ENCODE measurements at regions not wholly inside any gene's neighbourhood (a gene's known extent, or its start where the extent isn't known, plus 50 kb on each side); places are given as distances from the start of the nearest gene placed in this dataset.

DNA sequence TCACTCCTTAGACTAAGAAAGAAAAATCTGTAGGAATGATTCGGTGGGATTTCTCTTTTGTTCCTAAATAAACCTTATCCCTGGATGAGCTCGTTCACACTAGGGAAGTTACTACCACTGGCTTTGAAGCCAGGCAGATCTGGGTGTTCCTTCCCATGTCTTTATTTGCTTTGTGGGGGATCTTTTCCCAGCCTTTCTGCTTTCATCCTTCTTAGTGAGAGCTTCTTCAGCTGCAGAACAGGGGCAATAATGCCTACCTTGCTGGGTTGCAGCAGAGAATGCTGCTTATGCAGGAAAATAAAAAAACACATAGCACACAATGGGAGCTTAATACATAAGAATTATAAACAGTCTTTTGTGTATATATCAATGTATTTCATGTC lies 292.1 kb downstream of the SOX11 start:
- intact Hi-C loops (cut with DNase I) = no loop called here
- WGBS, 2 donors = 52 to 53% methylated on average over 2 of the region's 2 CpGs
- TF ChIP-seq POLR2A (IDR thresholded peaks at IDR 0.05) = no peak
- TF ChIP-seq, protein P1, sequence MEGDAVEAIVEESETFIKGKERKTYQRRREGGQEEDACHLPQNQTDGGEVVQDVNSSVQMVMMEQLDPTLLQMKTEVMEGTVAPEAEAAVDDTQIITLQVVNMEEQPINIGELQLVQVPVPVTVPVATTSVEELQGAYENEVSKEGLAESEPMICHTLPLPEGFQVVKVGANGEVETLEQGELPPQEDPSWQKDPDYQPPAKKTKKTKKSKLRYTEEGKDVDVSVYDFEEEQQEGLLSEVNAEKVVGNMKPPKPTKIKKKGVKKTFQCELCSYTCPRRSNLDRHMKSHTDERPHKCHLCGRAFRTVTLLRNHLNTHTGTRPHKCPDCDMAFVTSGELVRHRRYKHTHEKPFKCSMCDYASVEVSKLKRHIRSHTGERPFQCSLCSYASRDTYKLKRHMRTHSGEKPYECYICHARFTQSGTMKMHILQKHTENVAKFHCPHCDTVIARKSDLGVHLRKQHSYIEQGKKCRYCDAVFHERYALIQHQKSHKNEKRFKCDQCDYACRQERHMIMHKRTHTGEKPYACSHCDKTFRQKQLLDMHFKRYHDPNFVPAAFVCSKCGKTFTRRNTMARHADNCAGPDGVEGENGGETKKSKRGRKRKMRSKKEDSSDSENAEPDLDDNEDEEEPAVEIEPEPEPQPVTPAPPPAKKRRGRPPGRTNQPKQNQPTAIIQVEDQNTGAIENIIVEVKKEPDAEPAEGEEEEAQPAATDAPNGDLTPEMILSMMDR (IDR thresholded peaks at IDR 0.05) = no peak
- Histone ChIP-seq H3K27me3 (peaks cover 0 to 17% (median 0%) of the 10 kb centered on the region in 4 donors), H3K4me3 (no peak overlapping the region), H3K9me3 (peaks cover 0 to 6% (median 0%) of the 10 kb centered on the region in 3 donors), H3K4me1 (no peaks in the 10 kb centered on the region), H3K27ac (no peak overlapping the region), H3K36me3 (no peaks in the 10 kb centered on the region)
- DNase-seq = no peak

DNA sequence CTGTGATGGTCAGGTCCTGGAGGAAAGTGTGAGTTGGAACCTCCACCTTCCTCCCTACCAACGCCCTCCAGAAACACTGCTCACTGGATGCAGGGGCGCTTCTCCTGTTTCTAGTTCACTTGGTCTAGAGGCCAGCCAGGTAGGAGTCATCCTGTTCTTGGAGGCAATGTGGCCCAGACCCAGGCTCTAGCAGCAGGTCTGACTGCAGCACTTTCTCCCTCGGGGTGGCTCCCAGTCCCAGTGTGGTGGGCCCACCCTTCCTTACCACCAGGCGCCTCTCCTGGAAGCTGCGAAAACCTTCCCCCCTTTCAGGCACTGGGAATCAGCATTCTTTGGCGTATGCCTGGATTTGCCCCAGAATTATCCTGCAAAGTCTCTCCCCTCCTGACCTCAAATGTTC lies 292.8 kb downstream of the SOX11 start:
- Histone ChIP-seq H3K27ac (no peak overlapping the region), H3K4me3 (no peak overlapping the region), H3K9me3 (peaks cover 0 to 6% (median 0%) of the 10 kb centered on the region in 3 donors), H3K27me3 (peaks cover 0 to 17% (median 0%) of the 10 kb centered on the region in 4 donors), H3K4me1 (no peaks in the 10 kb centered on the region), H3K36me3 (no peaks in the 10 kb centered on the region)
- WGBS, 2 donors = 63 to 81% methylated on average over 4 to 5 of the region's 6 CpGs
- DNase-seq = no peak
- intact Hi-C loops (cut with DNase I) = no loop called here
- TF ChIP-seq, protein P1 (IDR thresholded peaks at IDR 0.05) = no peak
- TF ChIP-seq POLR2A (IDR thresholded peaks at IDR 0.05) = no peak

DNA sequence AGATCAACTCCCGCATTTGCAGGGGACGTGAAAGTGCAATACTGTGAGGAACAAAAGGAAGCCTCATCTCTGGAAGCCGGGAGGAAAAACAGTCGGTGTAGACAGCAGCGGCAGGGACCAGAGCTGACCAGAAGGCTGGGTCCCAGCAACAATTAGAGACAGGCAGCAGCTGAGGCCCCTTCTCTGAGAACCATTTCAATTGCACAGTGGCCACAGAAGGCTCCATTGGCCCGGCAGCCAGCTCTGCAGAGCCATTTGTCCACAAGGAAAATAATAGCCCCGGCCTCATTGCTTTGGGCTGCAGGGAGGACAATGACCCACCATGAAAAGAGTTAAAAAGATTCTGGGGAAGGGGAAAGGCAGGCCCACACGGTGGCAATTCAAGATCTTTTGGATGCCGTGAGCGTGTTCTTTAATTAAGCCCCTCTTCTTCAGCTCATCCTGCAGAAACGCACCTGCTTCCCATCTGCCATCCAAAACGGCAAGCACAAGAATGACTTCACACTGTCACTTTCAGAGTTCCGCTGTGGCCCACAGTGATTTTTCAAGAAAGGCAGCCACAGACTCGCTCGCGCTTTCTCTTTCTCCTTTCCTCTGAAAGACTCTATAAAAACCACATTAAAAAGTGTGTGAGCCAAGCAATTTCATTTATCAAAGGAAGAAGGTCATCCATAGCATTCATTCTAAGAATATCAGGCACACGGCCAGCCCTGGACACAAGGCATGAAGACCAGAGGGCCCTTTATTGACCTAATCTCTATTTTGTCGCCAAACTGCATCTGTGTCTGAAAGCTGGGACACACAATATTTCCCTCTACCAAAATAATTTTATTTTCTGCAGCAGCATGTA lies 293.6 kb downstream of the SOX11 start:
- no peak for TF ChIP-seq POLR2A (IDR thresholded peaks at IDR 0.05)
- TF ChIP-seq, protein P1 (IDR thresholded peaks at IDR 0.05) = no peak

DNA sequence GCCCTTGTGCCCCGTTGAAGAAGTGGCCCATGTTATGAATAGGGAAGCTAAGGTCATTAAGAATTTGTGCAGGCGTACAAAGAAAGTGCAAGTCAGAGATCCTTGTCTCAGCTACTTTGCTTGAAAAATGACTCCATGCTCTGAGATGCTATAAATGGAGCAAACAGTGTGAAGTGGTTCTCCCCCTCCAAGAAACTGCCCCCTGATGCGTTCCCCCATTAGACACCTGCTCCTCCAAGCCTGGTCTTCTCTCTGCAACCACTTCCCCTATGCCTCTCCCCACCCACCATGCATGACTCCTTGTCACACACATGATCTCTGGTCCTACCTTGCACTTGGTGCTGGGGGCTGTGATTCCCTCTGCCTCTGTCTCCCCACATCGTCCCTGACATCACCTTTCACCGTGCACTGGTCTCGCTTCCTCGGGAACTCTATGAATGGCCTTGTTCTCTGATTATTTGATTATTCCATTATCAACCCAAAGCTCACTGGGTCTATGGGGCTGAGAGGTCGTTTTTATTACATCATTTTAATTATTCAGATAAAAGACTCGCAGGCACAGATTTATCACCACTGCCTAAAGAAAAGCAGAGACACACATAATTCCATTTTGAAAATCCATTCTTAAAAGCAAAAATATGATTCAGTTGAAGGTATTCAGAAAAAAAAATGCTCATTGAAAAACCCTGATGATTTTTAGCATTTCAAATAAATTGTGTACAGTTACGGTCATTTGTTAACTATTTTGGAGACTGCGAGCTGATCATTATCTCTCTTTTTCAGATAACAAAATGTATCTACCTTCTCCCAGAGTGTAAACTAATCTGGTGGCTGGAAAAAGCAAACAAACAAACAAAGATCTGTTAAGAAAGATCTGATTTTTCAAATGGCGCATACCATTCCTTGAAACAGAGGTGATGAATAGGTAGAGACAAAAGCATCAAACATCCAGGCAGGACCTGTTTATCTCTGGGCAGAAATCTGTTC lies 294.9 kb downstream of the SOX11 start:
- TF ChIP-seq POLR2A (IDR thresholded peaks at IDR 0.05) = no peak
- TF ChIP-seq, protein P1 (IDR thresholded peaks at IDR 0.05) = no peak
- H3K36me3 ChIP-seq = no peaks in the 10 kb centered on the region
- no peak for DNase-seq
- no peak overlapping the region for H3K4me3 ChIP-seq
- peaks cover 0 to 11% (median 0%) of the 10 kb centered on the region in 4 donors for H3K27me3 ChIP-seq
- 75 to 80% methylated on average over 11 to 12 of the region's 12 CpGs for WGBS, 2 donors
- intact Hi-C loops (cut with DNase I) = no loop called here
- no peak overlapping the region for H3K27ac ChIP-seq
- H3K4me1 ChIP-seq = no peaks in the 10 kb centered on the region
- peaks cover 0 to 6% (median 0%) of the 10 kb centered on the region in 3 donors for H3K9me3 ChIP-seq

More for the DNA sequence above, 293.6 kb downstream of the SOX11 start:
- Histone ChIP-seq H3K36me3 (no peaks in the 10 kb centered on the region), H3K4me3 (no peak overlapping the region), H3K4me1 (no peaks in the 10 kb centered on the region), H3K9me3 (peaks cover 0 to 6% (median 0%) of the 10 kb centered on the region in 3 donors), H3K27ac (no peak overlapping the region), H3K27me3 (peaks cover 0 to 17% (median 0%) of the 10 kb centered on the region in 4 donors)
- WGBS, 2 donors = 81 to 88% methylated on average over 15 to 16 of the region's 18 CpGs
- no peak for DNase-seq
- intact Hi-C loops (cut with DNase I) = no loop called here

All from esophagus squamous epithelium (tissue), 5 donors.